RWPE1 (cell line): ENCODE measurements at regions not wholly inside any gene's neighbourhood (a gene's known extent, or its start where the extent isn't known, plus 50 kb on each side); places are given as distances from the start of the nearest gene placed in this dataset.

Experiments
- CTCF ChIA-PET: fragments of 350-600 bp; sonication (Branson Sonifier 250); formaldehyde crosslinking; extraction: SDS; loops from one replicate; lab custom pipeline; 2021; lab: Yijun Ruan, JAX
- POLR2A ChIA-PET: fragments of 400-600 bp; formaldehyde crosslinking; extraction: SDS; loops from one replicate; lab custom pipeline; 2020; ENCODE audit warnings: antibody characterized with exemption; ENCODE audit not compliant: low non-redundant PET; lab: Yijun Ruan, JAX
- DNase-seq: peaks from one replicate; pipeline ENCODE4 v3.0.0; 2012; ENCODE audit warnings: low spot score
- H3K27ac ChIP-seq: fragments of 450-650 bp; 2 replicates; pipeline ENCODE4 v1.5.1; 2017
- TF ChIP-seq, protein P1 (sequence below): fragments of 450-650 bp; conservative IDR thresholded peaks from 2 replicates; pipeline ENCODE4 v1.5.1; 2017; ENCODE audit warnings: low read depth, mild to moderate bottlenecking

DNA sequence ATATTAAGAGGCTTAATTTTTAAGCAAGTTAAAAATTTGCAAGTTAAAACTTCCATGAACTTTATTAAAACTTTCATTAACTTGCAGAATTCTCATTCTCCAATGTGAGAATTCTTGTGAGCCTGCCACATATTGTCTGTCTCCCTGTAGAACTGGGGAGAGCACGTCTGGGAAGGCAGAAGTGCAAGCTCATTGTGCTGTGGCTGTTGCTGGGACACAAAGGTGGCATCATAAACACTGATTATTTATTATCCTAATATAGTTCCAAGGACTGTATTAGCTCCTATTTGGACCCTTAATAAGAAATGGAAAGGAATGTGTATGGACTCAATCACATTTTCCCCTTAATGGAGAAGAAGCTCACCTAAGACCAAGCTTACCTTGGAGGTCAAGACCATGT, 68.7 kb upstream of the MROH9 start:
- ChIA-PET POLR2A (no interaction called here), CTCF (no interaction called here)
- DNase-seq, result no peak
- TF ChIP-seq, protein P1, sequence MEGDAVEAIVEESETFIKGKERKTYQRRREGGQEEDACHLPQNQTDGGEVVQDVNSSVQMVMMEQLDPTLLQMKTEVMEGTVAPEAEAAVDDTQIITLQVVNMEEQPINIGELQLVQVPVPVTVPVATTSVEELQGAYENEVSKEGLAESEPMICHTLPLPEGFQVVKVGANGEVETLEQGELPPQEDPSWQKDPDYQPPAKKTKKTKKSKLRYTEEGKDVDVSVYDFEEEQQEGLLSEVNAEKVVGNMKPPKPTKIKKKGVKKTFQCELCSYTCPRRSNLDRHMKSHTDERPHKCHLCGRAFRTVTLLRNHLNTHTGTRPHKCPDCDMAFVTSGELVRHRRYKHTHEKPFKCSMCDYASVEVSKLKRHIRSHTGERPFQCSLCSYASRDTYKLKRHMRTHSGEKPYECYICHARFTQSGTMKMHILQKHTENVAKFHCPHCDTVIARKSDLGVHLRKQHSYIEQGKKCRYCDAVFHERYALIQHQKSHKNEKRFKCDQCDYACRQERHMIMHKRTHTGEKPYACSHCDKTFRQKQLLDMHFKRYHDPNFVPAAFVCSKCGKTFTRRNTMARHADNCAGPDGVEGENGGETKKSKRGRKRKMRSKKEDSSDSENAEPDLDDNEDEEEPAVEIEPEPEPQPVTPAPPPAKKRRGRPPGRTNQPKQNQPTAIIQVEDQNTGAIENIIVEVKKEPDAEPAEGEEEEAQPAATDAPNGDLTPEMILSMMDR, result no peak
- no peak overlapping the region for H3K27ac ChIP-seq

DNA sequence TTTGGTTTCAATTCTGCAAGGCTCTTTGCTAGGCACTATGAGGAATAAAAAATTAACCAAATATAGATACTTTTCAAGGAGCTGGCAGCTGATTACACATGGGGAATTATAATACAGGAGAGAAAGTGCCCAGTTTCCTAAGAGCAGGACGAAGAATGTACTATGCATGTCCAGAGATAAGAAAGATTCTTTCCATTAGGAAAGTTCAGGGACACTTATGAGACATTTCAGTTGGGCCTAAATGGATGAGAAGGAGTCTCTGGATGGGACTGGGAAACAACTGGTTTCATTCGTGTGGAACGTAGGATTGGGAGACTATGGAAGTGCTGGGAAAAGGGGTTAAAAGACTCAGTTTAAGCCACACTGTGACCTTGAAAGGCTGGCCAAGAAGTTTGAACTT, 63.5 kb upstream of the MROH9 start:
- TF ChIP-seq, protein P1, result no peak
- POLR2A ChIA-PET, result no interaction called here
- no peak for DNase-seq
- CTCF ChIA-PET, result no interaction called here
- H3K27ac ChIP-seq, result no peak overlapping the region

DNA sequence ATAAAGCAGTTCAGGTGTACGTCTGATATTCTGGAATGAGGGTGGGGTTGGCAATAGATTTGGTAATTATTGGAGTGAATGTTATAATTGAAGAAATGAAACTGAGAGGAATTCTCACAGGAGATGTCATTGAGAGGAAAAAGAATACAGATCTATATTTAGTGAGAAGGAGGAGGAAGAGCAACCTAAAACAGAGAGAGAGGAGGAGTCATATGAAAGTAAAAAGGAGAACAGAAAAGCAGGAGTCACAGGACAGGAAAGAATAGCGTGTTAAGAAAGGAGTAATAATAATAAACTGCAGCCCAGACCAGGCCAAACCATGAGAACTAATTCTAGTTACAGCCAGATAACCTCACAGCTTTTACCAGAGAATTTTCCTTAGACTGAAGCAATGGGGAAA, 62.7 kb upstream of the MROH9 start:
- POLR2A ChIA-PET, result no interaction called here
- CTCF ChIA-PET, result no interaction called here

DNA sequence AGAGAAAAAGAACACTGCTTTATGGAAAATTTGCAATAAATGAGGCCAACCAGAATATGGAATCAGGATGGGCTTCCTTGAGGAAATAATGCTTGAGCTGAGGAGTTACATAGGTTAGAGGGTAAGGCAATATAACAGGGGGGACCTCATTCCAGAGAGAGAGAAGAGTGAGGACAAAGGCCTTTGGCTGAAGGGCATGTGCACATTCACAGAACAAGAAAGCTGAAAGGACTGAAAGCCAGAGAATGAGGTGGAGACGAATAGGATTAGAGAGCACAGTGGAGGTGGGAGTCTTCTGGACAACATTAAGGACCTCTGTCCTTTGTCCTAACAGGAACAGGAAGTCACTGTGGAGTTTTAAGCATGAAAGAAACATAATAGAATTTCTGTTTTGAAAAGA, 60.7 kb upstream of the MROH9 start:
- no peak for DNase-seq
- CTCF ChIA-PET, result interaction anchor here (0.6 kb wide), 1 partner anchor 1019 kb away, joined by 3 read pairs; no protein-coding TSS in a partner anchor
- no peak overlapping the region for H3K27ac ChIP-seq
- POLR2A ChIA-PET, result no interaction called here
- TF ChIP-seq, protein P1, result no peak

More for the DNA sequence above, 62.7 kb upstream of the MROH9 start:
- no peak for DNase-seq
- TF ChIP-seq, protein P1, result no peak
- no peak overlapping the region for H3K27ac ChIP-seq

DNA sequence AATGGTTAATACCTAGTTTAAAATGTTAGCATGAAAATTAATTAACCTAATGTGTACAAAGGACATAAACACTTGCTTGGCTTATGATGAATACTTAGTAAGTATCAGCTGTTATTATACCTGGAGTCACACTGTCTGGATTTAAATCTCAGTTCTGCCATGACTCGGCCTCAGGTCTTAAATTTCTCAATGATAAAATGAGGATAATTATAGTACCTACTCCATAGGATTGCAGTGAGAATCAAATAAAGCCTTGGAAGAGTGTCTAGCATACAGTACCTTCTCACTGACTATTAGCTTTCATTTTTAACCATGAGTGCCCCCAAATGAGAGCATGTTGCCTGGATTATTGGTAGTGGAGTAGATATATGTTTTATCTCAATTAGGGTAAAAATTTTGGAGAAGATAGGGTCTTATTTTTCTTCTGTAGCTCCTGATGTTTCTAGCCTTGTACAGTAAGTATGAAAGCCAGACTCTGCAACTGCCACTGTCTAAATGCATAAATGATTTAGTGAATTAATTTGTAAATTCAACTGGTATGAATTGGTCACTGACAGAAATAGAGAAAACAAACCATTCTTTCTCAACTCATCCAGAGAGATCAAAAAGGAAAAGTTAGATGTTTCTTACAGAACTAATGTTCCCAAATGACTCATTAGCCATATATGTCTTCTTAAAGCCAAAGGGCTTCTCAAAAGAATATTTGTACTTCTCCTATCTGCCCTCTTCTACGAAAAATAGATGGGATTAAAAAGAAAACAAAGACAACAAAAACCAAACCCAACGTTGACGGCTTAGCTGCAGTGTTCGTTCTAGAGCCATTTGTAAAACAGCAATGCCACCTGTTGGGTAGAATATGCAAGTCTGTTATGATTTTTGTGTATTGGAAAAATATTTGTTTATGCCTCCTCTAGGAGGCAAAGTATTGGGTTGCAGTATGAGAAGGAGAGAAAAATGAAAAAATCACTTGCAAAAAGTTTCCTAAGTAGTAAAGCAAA, 53.8 kb upstream of the MROH9 start:
- TF ChIP-seq, protein P1, result peak; percentile 30; the same call in 1 of the 2 replicates
- no peak overlapping the region for H3K27ac ChIP-seq
- ChIA-PET POLR2A (no interaction called here), CTCF (interaction anchor here (0.6 to 0.7 kb wide), 2 partner anchors 33 to 1366 kb away, joined by 3 to 4 read pairs; no protein-coding TSS in a partner anchor)
- no peak for DNase-seq
